ENCODE measurements at regions not wholly inside any gene's neighbourhood (a gene's known extent, or its start where the extent isn't known, plus 50 kb on each side); places are given as distances from the start of the nearest gene placed in this dataset.

GRCh38 chr10:130418731-130419130 is 282.5 kb downstream of the GLRX3 start:
- CTCF ChIA-PET: no interaction called here

GRCh38 chr10:130421909-130422308 is 285.7 kb downstream of the GLRX3 start:
- POLR2A ChIA-PET: no interaction called here
- Histone ChIP-seq H3K4me2 (no peak overlapping the region), H3K4me3 (no peak overlapping the region), H3K4me1 (no peaks in the 10 kb centered on the region), H3K27ac (no peak overlapping the region), H3K9me3 (no peaks in the 10 kb centered on the region; the same call in 2 of the 3 replicates)
- WGBS (ENCODE audit: missing lambda C conversion rate): 2% methylated on average over 9 of the region's 9 CpGs
- DNase-seq (ENCODE audit: low read depth in 1 of 2, low spot score in 1 of 2): no peak
- TF ChIP-seq RNF2 (IDR thresholded peaks at IDR 0.05; ENCODE audit: borderline replicate concordance, low read depth): no peak
- TF ChIP-seq MAZ (IDR thresholded peaks at IDR 0.05; ENCODE audit: borderline replicate concordance, low read depth, low read length): no peak
- TF ChIP-seq MYC (IDR thresholded peaks at IDR 0.05; ENCODE audit: borderline replicate concordance, low read length): no peak
- TF ChIP-seq RFX5 (IDR thresholded peaks at IDR 0.05): no peak
- no peak for TF ChIP-seq KDM1A (IDR thresholded peaks at IDR 0.05; ENCODE audit: low read depth)
- TF ChIP-seq GATA3 (IDR thresholded peaks at IDR 0.05; ENCODE audit: borderline replicate concordance): no peak
- no peak for TF ChIP-seq MAFK (IDR thresholded peaks at IDR 0.05; ENCODE audit: partially characterized antibody)
- TF ChIP-seq, protein P1, sequence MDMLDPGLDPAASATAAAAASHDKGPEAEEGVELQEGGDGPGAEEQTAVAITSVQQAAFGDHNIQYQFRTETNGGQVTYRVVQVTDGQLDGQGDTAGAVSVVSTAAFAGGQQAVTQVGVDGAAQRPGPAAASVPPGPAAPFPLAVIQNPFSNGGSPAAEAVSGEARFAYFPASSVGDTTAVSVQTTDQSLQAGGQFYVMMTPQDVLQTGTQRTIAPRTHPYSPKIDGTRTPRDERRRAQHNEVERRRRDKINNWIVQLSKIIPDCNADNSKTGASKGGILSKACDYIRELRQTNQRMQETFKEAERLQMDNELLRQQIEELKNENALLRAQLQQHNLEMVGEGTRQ (IDR thresholded peaks at IDR 0.05): no peak
- no peak for TF ChIP-seq TFCP2L1 (CRISPR knock-in tag; IDR thresholded peaks at IDR 0.05)
- TF ChIP-seq HMGXB4 (CRISPR knock-in tag; IDR thresholded peaks at IDR 0.05; ENCODE audit: borderline replicate concordance): no peak
- CTCF ChIA-PET: no interaction called here
- no peak for ATAC-seq
- FAIRE-seq: no peak

More at GRCh38 chr10:130418731-130419130, 282.5 kb downstream of the GLRX3 start:
- no peak overlapping the region for H3K4me3 ChIP-seq
- no peaks in the 10 kb centered on the region; the same call in 2 of the 3 replicates for H3K9me3 ChIP-seq
- TF ChIP-seq EP300 (IDR thresholded peaks at IDR 0.05): no peak
- TF ChIP-seq, protein P2, sequence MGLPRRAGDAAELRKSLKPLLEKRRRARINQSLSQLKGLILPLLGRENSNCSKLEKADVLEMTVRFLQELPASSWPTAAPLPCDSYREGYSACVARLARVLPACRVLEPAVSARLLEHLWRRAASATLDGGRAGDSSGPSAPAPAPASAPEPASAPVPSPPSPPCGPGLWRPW (IDR thresholded peaks at IDR 0.05): no peak
- TF ChIP-seq CHD4 (IDR thresholded peaks at IDR 0.05; ENCODE audit: borderline replicate concordance): no peak
- TF ChIP-seq CTCF (IDR thresholded peaks at IDR 0.05): no peak
- no peak for TF ChIP-seq ELK1 (IDR thresholded peaks at IDR 0.05; ENCODE audit: low read depth, low read length)
- TF ChIP-seq, protein P3, sequence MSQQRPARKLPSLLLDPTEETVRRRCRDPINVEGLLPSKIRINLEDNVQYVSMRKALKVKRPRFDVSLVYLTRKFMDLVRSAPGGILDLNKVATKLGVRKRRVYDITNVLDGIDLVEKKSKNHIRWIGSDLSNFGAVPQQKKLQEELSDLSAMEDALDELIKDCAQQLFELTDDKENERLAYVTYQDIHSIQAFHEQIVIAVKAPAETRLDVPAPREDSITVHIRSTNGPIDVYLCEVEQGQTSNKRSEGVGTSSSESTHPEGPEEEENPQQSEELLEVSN (IDR thresholded peaks at IDR 0.05; ENCODE audit: borderline replicate concordance, low read depth): no peak
- no peak for TF ChIP-seq JUNB (IDR thresholded peaks at IDR 0.05)
- TF ChIP-seq BHLHE40 (IDR thresholded peaks at IDR 0.05; ENCODE audit: low read depth, low read length): no peak
- TF ChIP-seq CHD2 (IDR thresholded peaks at IDR 0.05; ENCODE audit: low read length, partially characterized antibody): no peak
- no peak for TF ChIP-seq ZSCAN20 (CRISPR knock-in tag; IDR thresholded peaks at IDR 0.05)
- no peak for TF ChIP-seq RAD21 (conservative IDR thresholded peaks at IDR 0.05 in 1 of 2, IDR thresholded peaks at IDR 0.05 in 1 of 2)
- no peak for TF ChIP-seq ZFP36 (IDR thresholded peaks at IDR 0.05; ENCODE audit: borderline replicate concordance, partially characterized antibody)
- no peak for TF ChIP-seq NR3C1 (IDR thresholded peaks at IDR 0.05)
- TF ChIP-seq GATA3 (IDR thresholded peaks at IDR 0.05; ENCODE audit: borderline replicate concordance): no peak
- TF ChIP-seq KDM1A (IDR thresholded peaks at IDR 0.05; ENCODE audit: low read depth): no peak
- POLR2A ChIA-PET: no interaction called here
- H3K4me1 ChIP-seq: no peaks in the 10 kb centered on the region
- H3K4me2 ChIP-seq: no peak overlapping the region
- no peak overlapping the region for H3K27ac ChIP-seq
- 12% methylated on average over 10 of the region's 10 CpGs for WGBS (ENCODE audit: missing lambda C conversion rate)
- ATAC-seq: no peak
- no peak for FAIRE-seq
- DNase-seq (ENCODE audit: low read depth in 1 of 2, low spot score in 1 of 2): no peak

Measured in A549 (cell line).